ENCODE measurements at regions not wholly inside any gene's neighbourhood (a gene's known extent, or its start where the extent isn't known, plus 50 kb on each side); places are given as distances from the start of the nearest gene placed in this dataset.

DNA sequence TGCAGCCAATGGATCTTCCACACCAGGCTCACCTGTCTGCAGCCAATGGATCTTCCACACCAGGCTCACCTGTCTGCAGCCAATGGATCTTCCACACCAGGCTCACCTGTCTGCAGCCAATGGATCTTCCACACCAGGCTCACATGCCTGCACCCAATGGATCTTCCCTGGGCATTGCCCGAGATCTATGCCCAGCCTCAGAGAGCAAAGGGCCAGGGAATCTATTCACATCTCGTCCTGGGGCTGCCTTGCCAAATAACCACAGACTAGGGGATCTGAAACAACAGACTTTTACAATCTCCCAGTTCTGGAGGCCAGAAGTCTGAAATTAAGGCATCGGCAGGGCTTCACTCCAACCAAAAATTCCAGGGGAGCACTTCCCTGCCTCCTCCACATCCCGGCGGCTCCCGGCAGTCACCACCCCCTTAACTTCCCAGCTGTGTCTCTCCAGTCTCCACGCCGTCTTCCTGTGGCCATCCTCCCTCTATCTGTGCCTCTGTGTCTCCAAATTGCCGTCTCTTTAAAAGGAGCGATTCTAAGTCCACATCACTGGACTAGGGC lies 92.4 kb upstream of the PPP2R2D start:
- Mint-ChIP-seq H3K4me3 (ENCODE audit: low read depth, unreplicated experiment) (no peak overlapping the region), H3K4me1 (ENCODE audit: low read depth, unreplicated experiment) (no peaks in the 10 kb centered on the region), H3K9me3 (ENCODE audit: low read depth, unreplicated experiment) (no peaks in the 10 kb centered on the region), H3K27ac (ENCODE audit: unreplicated experiment) (no peak overlapping the region), H3K27me3 (ENCODE audit: unreplicated experiment) (peaks cover 59% of the 10 kb centered on the region), H3K36me3 (ENCODE audit: insufficient read depth, unreplicated experiment) (no peaks in the 10 kb centered on the region)
- DNase-seq, result no peak
- BruUV-seq (replicated peaks), result no TSS peak
- intact Hi-C loops (cut with micrococcal nuclease; ENCODE audit: unreplicated experiment), result no loop called here
- CTCF ChIA-PET, result no interaction called here
- TF ChIP-seq, protein P1, sequence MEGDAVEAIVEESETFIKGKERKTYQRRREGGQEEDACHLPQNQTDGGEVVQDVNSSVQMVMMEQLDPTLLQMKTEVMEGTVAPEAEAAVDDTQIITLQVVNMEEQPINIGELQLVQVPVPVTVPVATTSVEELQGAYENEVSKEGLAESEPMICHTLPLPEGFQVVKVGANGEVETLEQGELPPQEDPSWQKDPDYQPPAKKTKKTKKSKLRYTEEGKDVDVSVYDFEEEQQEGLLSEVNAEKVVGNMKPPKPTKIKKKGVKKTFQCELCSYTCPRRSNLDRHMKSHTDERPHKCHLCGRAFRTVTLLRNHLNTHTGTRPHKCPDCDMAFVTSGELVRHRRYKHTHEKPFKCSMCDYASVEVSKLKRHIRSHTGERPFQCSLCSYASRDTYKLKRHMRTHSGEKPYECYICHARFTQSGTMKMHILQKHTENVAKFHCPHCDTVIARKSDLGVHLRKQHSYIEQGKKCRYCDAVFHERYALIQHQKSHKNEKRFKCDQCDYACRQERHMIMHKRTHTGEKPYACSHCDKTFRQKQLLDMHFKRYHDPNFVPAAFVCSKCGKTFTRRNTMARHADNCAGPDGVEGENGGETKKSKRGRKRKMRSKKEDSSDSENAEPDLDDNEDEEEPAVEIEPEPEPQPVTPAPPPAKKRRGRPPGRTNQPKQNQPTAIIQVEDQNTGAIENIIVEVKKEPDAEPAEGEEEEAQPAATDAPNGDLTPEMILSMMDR (IDR thresholded peaks at IDR 0.05; ENCODE audit: unreplicated experiment), result no peak

DNA sequence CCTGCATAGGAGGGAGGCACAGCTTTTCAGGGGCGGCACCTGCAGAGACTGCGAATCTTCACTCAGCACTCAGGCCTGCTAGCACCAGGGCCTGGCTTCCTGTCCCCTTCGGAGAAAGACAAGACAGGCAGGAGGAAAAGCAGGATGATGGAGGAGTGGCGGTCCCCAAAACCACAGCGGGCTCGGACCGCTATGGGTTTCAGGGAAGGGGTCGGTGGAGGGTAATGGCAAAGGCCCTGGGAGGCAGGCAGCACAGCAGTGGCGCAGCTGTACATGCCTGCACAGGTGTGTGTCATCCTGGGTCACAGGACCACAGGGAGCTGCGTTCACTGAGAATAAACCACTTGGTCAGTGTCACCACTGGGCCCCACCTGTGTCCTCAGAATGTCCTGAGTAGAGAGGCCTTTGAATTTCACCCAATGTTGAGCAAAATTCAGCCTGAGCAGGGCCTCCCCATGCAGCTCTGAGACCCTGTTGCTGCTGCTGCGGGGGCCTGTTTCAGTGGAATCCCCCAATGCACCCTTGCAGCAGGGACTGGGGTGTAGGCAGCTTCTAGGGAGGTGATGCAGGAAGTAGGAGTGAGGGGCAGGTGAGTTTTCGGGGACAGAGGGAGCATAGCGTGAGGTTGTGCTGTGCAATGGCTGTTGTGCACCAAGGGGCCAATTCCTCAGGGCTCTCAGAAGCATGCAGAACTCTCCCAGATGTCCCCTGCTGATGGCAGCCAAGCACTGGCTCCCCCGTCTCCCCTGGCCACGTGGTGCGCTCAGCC lies 90.6 kb upstream of the PPP2R2D start:
- Mint-ChIP-seq H3K36me3 (ENCODE audit: insufficient read depth, unreplicated experiment) (no peaks in the 10 kb centered on the region), H3K4me3 (ENCODE audit: low read depth, unreplicated experiment) (no peak overlapping the region), H3K27me3 (ENCODE audit: unreplicated experiment) (peaks cover 48% of the 10 kb centered on the region), H3K4me1 (ENCODE audit: low read depth, unreplicated experiment) (no peaks in the 10 kb centered on the region), H3K27ac (ENCODE audit: unreplicated experiment) (no peak overlapping the region), H3K9me3 (ENCODE audit: low read depth, unreplicated experiment) (no peaks in the 10 kb centered on the region)
- no peak for DNase-seq
- intact Hi-C loops (cut with micrococcal nuclease; ENCODE audit: unreplicated experiment), result no loop called here
- no TSS peak for BruUV-seq (replicated peaks)
- TF ChIP-seq, protein P1 (IDR thresholded peaks at IDR 0.05; ENCODE audit: unreplicated experiment), result no peak
- CTCF ChIA-PET, result no interaction called here

DNA sequence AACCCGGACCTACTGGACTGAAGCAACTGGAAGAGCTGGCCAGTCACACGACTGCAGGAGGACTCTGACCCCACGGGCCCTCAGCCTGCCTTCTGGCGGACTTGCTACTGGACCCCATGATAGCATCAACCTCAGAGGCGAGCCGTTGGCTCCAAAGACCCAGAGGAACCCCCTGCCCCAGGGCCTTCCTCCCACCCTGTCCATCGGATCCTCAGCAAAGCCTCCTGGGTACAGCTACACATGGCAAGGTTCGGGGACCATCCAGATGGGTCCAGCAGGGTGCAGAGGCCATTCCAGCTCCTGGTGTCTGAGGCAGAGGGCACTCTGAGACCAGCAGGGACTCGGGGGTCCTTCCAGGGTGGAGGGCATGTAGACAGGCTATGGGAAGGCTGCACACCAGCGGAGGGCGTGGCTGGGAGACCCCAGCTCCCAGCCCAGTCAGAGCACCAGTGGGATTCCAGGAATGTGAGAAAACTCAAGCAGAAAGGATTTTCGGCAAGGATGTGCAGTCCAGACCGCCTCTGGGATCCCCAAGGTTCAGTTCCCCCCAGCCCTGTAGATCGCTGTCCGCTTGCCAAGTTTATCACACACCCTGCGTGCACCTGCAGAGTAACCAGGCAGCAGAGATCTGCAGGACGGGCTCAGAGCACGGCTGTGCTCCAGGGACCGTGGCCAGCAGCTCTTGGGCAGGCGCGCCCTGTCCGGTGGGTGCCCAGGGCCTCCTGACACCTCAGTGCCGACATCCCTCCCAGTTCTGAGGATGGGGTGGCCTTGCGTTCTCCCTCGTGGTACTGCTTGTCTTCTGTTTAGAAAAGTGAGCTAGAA lies 89.8 kb upstream of the PPP2R2D start:
- CTCF ChIA-PET, result no interaction called here
- DNase-seq, result no peak
- BruUV-seq (replicated peaks), result no TSS peak
- intact Hi-C loops (cut with micrococcal nuclease; ENCODE audit: unreplicated experiment), result no loop called here
- Mint-ChIP-seq H3K36me3 (ENCODE audit: insufficient read depth, unreplicated experiment) (no peaks in the 10 kb centered on the region), H3K4me3 (ENCODE audit: low read depth, unreplicated experiment) (no peak overlapping the region), H3K9me3 (ENCODE audit: low read depth, unreplicated experiment) (no peaks in the 10 kb centered on the region), H3K27ac (ENCODE audit: unreplicated experiment) (no peak overlapping the region), H3K27me3 (ENCODE audit: unreplicated experiment) (peaks cover 53% of the 10 kb centered on the region), H3K4me1 (ENCODE audit: low read depth, unreplicated experiment) (no peaks in the 10 kb centered on the region)
- TF ChIP-seq, protein P1 (IDR thresholded peaks at IDR 0.05; ENCODE audit: unreplicated experiment), result no peak

DNA sequence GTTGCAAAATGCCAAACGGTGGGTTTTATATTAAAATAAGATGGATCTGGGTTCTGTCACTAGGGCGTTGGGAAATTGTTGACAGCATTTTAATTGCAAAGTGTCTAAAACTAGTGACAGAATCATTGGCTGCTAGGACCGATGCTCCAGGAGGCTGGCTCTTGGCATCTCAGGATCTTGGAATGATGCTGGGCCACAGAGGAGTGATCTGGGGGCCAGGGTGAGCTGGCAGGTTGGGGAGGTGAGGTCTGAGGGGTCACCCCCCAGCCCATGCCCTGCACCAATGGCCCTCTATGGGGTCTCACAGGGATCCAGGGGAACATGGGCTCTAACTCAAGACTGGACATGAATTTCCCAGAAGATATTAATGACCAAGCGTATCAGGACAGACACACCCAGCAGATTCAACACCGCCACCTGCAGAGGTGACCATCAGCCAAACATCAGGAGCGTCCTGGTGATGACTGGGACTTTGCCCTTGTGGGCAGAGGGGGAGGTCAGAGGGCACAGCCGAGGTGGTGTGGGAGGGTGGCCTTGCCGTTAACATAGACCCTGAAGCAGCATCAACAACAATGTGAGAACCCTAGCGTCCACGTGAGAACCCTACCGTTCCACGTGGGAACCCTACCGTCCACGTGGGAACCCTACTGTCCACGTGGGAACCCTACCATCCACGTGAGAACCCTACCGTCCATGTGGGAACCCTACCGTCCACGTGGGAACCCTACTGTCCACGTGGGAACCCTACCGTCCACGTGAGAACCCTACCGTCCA lies 89.0 kb upstream of the PPP2R2D start:
- peaks cover 54% of the 10 kb centered on the region for H3K27me3 Mint-ChIP-seq (ENCODE audit: unreplicated experiment)
- CTCF ChIA-PET, result no interaction called here
- no peak for DNase-seq
- H3K9me3 Mint-ChIP-seq (ENCODE audit: low read depth, unreplicated experiment), result no peaks in the 10 kb centered on the region
- H3K4me3 Mint-ChIP-seq (ENCODE audit: low read depth, unreplicated experiment), result no peak overlapping the region
- no TSS peak for BruUV-seq (replicated peaks)
- no peaks in the 10 kb centered on the region for H3K36me3 Mint-ChIP-seq (ENCODE audit: insufficient read depth, unreplicated experiment)
- H3K4me1 Mint-ChIP-seq (ENCODE audit: low read depth, unreplicated experiment), result no peaks in the 10 kb centered on the region
- TF ChIP-seq, protein P1 (IDR thresholded peaks at IDR 0.05; ENCODE audit: unreplicated experiment), result no peak
- intact Hi-C loops (cut with micrococcal nuclease; ENCODE audit: unreplicated experiment), result no loop called here
- H3K27ac Mint-ChIP-seq (ENCODE audit: unreplicated experiment), result no peak overlapping the region

All from Calu3 (cell line).